ENCODE measurements at regions not wholly inside any gene's neighbourhood (a gene's known extent, or its start where the extent isn't known, plus 50 kb on each side); places are given as distances from the start of the nearest gene placed in this dataset.
"Not testable (repeated sequence)": the region's sequence is repeated elsewhere in the genome, so short reads cannot be mapped to it uniquely, and the experiment has no call there.

DNA sequence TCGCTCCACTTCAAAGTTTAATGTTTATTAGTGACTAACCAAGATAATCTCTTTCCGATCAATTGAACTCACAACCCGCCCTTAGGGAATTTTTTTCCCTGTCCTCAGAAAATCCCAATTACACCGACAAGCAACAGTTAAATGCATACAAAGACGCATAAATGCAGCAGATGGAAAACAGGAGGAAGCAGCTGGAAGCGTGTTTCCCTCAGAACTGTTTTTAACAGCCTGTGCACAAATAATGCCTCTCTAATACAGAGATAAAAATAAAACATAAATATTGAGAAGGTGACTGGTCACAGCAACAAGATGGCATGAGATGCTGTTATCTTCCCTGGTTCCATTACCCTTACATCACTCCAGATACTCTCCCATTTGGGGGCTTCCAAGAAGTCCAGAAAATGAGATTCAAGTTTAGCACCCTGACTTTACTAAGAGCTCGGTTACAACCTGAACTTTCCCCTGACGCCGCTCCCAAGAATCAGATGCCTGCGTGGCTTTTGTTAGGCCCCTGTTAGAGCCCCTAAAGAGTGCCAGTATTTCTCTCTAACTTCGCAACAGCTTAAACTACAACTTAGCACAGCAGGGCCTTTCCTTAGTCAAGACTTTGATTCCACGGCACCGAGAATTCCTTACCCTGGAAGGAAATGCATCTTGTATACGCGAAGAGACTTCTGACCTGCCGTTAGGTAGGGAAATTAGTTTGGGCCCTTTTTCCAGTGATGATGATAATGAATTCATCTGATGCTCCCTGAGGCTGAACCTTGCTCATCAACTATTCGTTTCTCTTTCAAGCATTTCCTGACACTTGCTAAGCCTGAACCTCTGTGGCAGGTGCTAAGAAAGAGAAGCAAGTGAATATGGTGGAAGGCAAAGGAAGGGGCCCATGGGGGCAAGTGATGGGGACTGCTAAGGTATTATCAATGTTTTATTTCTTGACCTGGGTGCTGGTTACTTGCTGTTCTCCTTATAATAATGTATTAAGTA is 137.7 kb upstream of the SMYD2 start:
- no peak for DNase-seq

- not testable (repeated sequence) for DNase-seq
Measured at GRCh38 chr1:214144521-214144920, 136.4 kb upstream of the SMYD2 start.

- DNase-seq: no peak
Measured at GRCh38 chr1:214146523-214146922, 134.4 kb upstream of the SMYD2 start.

- no peak for DNase-seq
Measured at GRCh38 chr1:214154596-214155292, 126.2 kb upstream of the SMYD2 start.

DNA sequence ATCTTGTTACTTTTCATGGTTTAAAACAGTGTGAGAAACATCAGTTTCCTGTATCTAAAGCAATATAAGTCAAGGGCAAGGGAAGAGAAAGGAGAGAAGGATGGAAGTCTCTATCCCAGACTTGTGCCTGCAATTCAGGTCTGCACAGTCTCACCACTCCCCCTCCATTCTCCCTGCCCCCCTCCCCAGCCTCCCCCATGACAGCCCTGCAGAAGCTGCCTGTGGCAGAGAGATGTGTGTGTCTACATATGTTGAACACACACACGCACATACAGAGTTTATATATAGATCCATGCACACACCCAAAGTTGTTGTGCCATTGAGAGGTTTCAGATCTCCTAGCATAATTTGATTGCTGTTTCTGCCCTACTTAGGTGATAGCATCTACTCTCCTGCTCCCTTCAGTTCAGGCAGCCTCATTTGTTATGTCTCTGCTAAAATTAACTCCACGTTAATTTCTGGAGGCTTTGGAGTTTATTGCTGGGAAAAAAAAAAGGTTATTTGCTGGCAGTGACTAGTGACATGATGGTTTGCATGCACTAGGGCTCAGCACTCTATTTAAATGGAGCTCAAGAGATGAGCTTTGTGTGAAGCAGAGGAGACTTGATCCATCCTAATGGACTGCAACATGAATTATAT is 124.9 kb upstream of the SMYD2 start:
- no peak for DNase-seq

- DNase-seq: no peak
Measured at GRCh38 chr1:214164173-214164572, 116.8 kb upstream of the SMYD2 start.

DNA sequence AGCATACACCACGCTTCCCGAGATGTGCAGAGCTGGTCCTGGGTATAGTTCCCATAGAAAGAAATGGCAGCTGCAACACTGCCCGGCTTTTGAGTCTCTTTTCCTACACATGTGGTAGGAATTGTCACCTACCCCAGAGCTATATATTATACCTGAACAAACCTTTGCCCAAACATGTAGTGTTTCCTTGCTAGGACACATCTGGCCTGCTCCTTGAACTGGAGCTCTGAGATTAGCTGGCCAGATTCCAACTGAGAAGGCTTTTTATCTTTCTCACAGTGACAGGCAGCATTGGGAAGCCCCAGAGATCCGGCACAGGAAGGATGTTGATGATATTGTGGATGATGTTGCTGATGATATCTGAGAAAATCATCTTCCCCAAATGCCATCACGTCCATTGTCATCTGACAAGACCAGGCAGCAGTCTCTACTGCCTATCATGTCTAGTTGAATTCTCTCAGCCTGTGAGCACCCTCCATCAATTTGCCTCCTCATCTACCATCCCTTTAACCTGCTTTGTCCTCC is 115.0 kb upstream of the SMYD2 start:
- no peak for DNase-seq

DNA sequence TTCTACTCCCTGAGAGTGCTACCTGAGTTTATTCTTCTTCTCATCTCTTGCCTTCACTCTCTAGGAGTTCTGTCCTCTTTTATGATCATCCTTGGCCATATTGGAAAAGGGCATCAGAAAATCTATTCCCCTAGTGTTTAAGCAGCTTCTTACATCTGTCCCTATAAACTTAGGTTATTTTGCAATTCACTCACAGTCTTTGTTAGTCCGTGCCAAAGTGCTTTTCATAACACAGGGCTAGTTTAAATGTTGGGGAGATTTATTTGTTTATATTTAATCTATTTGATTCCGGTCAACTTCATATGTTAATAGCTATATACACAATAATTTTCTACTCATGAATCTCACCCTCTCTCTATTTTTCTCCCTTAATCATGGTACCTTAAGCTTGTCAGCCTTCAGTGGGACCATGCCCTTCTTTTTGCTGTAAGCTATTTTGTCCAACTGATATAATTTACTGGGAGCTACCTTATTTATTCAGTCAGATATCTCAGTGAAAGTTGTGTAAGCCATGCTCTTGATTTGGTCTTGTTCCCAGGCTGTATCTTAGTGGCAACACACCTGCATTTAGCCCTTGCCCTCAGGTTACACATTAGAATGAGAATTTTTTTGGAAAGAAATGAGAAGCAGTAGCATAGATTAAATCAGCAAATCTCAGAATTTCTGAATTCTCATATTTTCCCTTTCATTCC is 106.3 kb upstream of the SMYD2 start:
- DNase-seq: no peak

DNA sequence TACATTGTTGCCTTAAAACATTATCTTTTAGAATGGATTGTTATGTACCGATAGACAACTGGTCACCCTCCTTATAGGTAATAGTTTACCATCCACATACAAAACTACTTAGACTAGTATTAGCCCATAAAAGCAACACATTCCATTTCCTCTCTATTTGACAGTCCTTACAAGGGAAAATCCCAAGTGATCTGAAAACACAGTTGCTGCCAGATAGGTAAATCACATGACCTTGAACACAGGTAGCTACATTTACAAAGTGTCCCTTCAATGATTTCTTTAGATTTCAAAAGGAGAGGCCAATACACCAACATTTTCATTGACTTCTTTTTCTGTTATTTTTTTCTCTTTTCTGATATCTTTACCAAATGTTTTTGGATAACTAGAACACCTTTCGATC is 102.9 kb upstream of the SMYD2 start:
- no peak for DNase-seq

- no peak for DNase-seq
Measured at GRCh38 chr1:214184992-214185391, 96.0 kb upstream of the SMYD2 start.

GRCh38 chr1:214186103-214186824 is 94.7 kb upstream of the SMYD2 start:
- DNase-seq: no peak

DNA sequence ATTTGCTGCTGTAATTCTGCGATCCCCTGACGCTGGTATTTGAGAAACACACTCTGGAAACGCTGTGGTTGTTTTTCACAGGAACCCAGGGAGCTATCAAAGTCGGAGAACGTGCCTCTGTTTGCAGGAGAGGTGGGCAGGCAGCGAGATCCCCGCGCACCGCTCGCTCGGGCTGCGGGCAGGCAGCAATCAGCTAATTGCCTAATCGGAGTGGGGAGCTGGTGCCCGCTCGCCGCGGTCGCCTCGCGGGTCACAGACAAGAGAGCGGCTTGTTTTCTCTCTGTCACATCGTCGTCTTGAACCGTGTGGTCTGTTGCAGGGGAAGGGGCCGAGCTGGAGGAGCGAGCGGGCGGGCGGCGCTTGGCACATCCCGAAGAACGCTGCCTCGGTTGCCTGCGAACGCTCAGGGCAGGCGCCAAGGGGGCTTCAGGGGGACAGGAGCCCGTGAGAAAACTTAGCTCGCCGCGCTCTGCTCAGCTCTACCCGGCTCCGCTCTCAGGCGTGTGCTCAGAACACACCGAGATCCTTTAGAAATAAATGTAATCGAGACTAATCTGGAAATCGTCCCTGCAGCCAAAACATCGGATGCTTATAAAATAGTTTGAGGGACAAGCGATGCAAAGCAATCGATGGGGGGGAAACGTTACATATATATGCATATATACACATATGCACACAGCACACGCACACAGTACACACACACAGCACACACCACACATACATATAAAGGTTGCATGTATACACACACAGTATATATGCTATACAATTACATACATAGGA is 93.6 kb upstream of the SMYD2 start:
- DNase-seq: no peak

DNA sequence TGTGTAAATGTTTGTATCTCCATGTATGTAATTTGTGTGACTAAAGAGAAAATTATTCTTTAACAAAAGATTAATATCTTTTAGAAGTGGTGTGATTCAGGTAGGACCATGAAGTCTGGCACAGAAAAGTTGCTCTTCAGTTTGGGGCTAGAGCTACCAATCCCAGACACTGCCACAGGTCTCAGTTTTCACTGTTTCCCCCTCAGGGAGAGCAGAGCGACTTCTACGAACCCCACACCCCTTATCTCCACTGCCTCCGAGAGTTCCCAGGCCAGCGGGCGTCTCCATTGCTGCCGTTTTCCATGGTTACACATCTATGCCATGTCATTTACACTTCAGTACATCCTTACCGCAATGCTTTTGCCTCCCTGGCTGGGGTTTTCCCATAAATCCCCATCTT is 93.0 kb upstream of the SMYD2 start:
- no peak for DNase-seq

- no peak for DNase-seq
Measured at GRCh38 chr1:214188835-214189234, 92.1 kb upstream of the SMYD2 start.

GRCh38 chr1:214192825-214193643 is 87.9 kb upstream of the SMYD2 start:
- no peak for DNase-seq

DNA sequence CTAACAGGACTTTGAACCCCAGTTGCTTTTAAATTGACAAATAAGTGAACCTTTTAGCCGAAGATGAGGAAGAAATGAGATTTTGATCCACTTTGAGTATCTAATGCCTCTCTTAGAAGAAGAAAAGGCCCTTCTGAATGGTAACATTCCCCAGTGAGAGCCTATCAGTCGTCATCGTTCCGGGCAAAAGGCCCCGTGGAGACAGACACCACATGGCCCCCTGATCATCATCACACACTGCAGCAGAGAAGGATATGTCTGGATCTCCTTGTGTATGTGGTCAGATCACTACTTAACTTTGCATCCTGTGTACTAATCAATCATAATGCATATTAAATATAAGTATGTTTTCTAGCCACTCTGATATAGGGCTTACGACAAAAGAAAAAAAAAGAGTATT is 87.3 kb upstream of the SMYD2 start:
- no peak for DNase-seq

DNA sequence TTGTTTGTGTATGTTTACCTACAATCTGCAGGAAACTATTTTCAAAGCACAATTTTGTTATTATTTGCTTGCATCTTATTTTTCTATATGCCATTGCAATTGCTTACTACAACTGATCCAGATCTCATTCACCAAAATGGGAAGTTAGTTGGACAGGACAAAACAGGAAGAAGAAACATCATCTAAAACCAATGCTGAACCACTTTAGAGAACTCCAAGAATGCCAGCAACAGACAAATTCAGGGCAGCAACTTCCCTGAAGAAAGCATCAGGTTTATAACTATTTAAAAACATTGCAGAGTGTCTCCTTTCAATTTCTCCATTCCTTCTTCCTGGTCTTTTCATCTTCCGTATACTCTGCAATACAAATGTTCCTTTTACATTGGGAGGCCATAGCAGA is 82.4 kb upstream of the SMYD2 start:
- DNase-seq: no peak

DNA sequence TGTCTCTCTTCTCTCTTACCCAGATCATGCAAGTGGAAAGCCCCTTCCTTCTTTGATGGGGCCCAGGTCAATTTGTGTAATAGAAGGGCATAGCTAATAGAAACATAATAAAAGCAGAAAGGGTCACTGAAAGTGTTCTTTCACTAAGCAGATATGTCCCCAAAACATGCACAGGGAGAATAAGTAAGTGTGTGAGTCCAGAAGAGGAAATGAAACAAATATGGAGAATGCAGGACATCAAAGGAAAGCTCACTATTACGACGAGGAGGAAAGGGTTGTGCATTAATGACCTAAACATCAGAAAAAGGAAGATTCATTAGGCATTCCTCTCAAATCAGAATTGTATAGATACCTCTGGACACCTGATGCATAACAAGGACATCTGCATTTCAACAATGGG is 81.4 kb upstream of the SMYD2 start:
- DNase-seq: no peak

- DNase-seq: no peak
Measured at GRCh38 chr1:214202992-214203391, 78.0 kb upstream of the SMYD2 start.

GRCh38 chr1:214205053-214205452 is 75.9 kb upstream of the SMYD2 start:
- DNase-seq: no peak
